GM23338 (cell line): ENCODE measurements at regions not wholly inside any gene's neighbourhood (a gene's known extent, or its start where the extent isn't known, plus 50 kb on each side); places are given as distances from the start of the nearest gene placed in this dataset.
"Not testable (repeated sequence)": the region's sequence is repeated elsewhere in the genome, so short reads cannot be mapped to it uniquely, and the experiment has no call there.

Experiments used
- CTCF ChIP-seq, 2 experiments: fragments of 200-600 bp in 1 of 2; sonication (generic) in 1 of 2; conservative IDR thresholded peaks; 2 replicates each; pipeline versions ENCODE4 v1.5.1 to v1.6.1; 2016 to 2017; ENCODE audit warnings: antibody characterized with exemption in 2 of 2, low read depth in 2 of 2, mild to moderate bottlenecking in 2 of 2, moderate library complexity in 1 of 2
- POLR2AphosphoS5 ChIP-seq: IDR thresholded peaks from 2 replicates; pipeline ENCODE4 v1.6.1; 2016; ENCODE audit warnings: antibody characterized with exemption, low read depth

GRCh38 chr1:164459176-164459575 lies 99.8 kb upstream of the PBX1 start:
- TF ChIP-seq CTCF (conservative IDR thresholded peaks at IDR 0.05; ENCODE audit: low read depth in 2 of 2); POLR2AphosphoS5: not testable (repeated sequence)
